ENCODE measurements at regions not wholly inside any gene's neighbourhood (a gene's known extent, or its start where the extent isn't known, plus 50 kb on each side); places are given as distances from the start of the nearest gene placed in this dataset.
"Not testable (repeated sequence)": the region's sequence is repeated elsewhere in the genome, so short reads cannot be mapped to it uniquely, and the experiment has no call there.

GRCh38 chr7:127530148-127530547, 55.2 kb downstream of the GCC1 start:
- DNase-seq = no peak

GRCh38 chr7:127527561-127527960, 57.8 kb downstream of the GCC1 start:
- no peak for DNase-seq

- peak; percentile 28 for DNase-seq
These were observed 59.4 kb downstream of the GCC1 start for GRCh38 chr7:127525866-127526480.

GRCh38 chr7:127516320-127516719, 69.1 kb downstream of the GCC1 start:
- no peak for DNase-seq

GRCh38 chr7:127514499-127514898, 70.9 kb downstream of the GCC1 start:
- peak; percentile 67 for DNase-seq

- DNase-seq = no peak
These were observed 72.1 kb downstream of the GCC1 start for GRCh38 chr7:127513311-127513710.

GRCh38 chr7:127512663-127513062, 72.7 kb downstream of the GCC1 start:
- no peak for DNase-seq

GRCh38 chr7:127504715-127505114, 80.7 kb downstream of the GCC1 start:
- no peak for DNase-seq

GRCh38 chr7:127501817-127502216, 83.6 kb downstream of the GCC1 start:
- no peak for DNase-seq

- no peak for DNase-seq
These were observed 94.9 kb upstream of the ZNF800 start for GRCh38 chr7:127487381-127487780.

- no peak for DNase-seq
These were observed 94.1 kb upstream of the ZNF800 start for GRCh38 chr7:127486654-127487053.

GRCh38 chr7:127485482-127485881, 93.0 kb upstream of the ZNF800 start:
- no peak for DNase-seq

- DNase-seq = no peak
These were observed 92.4 kb upstream of the ZNF800 start for GRCh38 chr7:127484954-127485353.

- DNase-seq = no peak
These were observed 86.0 kb upstream of the ZNF800 start for GRCh38 chr7:127478461-127478860.

- no peak for DNase-seq
These were observed 85.5 kb upstream of the ZNF800 start for GRCh38 chr7:127478024-127478355.

- no peak for DNase-seq
These were observed 85.0 kb upstream of the ZNF800 start for GRCh38 chr7:127477295-127478023.

- no peak for DNase-seq
These were observed 84.1 kb upstream of the ZNF800 start for GRCh38 chr7:127476618-127477017.

GRCh38 chr7:127474457-127474856, 81.9 kb upstream of the ZNF800 start:
- no peak for DNase-seq

GRCh38 chr7:127473409-127473808, 80.9 kb upstream of the ZNF800 start:
- DNase-seq = no peak

- no peak for DNase-seq
These were observed 67.6 kb upstream of the ZNF800 start for GRCh38 chr7:127460077-127460476.

GRCh38 chr7:127451258-127451657, 58.8 kb upstream of the ZNF800 start:
- DNase-seq = not testable (repeated sequence)

GRCh38 chr7:127448566-127448965, 56.1 kb upstream of the ZNF800 start:
- no peak for DNase-seq

- peak; percentile 30 for DNase-seq
These were observed 54.9 kb upstream of the ZNF800 start for GRCh38 chr7:127447326-127447945.

- DNase-seq = no peak
These were observed 54.3 kb upstream of the ZNF800 start for GRCh38 chr7:127446842-127447241.

Data from NCI-H1092 treated with DMSO at 0.1 percent for 48 hours (cell line).